Panc1 (cell line): ENCODE measurements at regions not wholly inside any gene's neighbourhood (a gene's known extent, or its start where the extent isn't known, plus 50 kb on each side); places are given as distances from the start of the nearest gene placed in this dataset.

Source experiments
- CTCF ChIP-seq: fragments of 450-650 bp; IDR thresholded peaks from 2 replicates; pipeline ENCODE4 v1.5.1; 2017; ENCODE audit warnings: mild to moderate bottlenecking
- POLR2AphosphoS5 ChIP-seq: IDR thresholded peaks from 2 replicates; pipeline ENCODE4 v1.6.1; 2012; ENCODE audit warnings: mild to moderate bottlenecking, low read depth, low read length, moderate library complexity
- REST ChIP-seq, 2 experiments: IDR thresholded peaks; 2 replicates each; pipeline ENCODE4 v1.6.1; 2011 to 2012; ENCODE audit warnings: low read depth in 2 of 2, control low read depth in 1 of 2, low read length in 1 of 2, mild to moderate bottlenecking in 1 of 2, moderate library complexity in 1 of 2; ENCODE audit not compliant: insufficient read depth in 1 of 2
- SIN3A ChIP-seq: IDR thresholded peaks from 2 replicates; pipeline ENCODE4 v1.6.1; 2012; ENCODE audit warnings: low read depth, mild to moderate bottlenecking, low read length, moderate library complexity, borderline replicate concordance; ENCODE audit not compliant: insufficient read depth

- TF ChIP-seq CTCF = no peak
- no peak for TF ChIP-seq POLR2AphosphoS5
- TF ChIP-seq REST (IDR thresholded peaks at IDR 0.05; ENCODE audit: insufficient read depth in 1 of 2, low read depth in 2 of 2, low read length in 1 of 2) = no peak
- no peak for TF ChIP-seq SIN3A
These were observed 53.4 kb upstream of the ZCCHC13 start for GRCh38 chrX:74250574-74250973.
